Myocyte (in vitro differentiated cells): ENCODE measurements at regions not wholly inside any gene's neighbourhood (a gene's known extent, or its start where the extent isn't known, plus 50 kb on each side); places are given as distances from the start of the nearest gene placed in this dataset.
"Not testable (repeated sequence)": the region's sequence is repeated elsewhere in the genome, so short reads cannot be mapped to it uniquely, and the experiment has no call there.

Experiments
- DNase-seq: peaks from one replicate; pipeline ENCODE4 v3.0.0-alpha.2; 2012; ENCODE audit warnings: low read depth

GRCh38 chr10:8665322-8665721, 610.8 kb downstream of the GATA3 start:
- no peak for DNase-seq

GRCh38 chr10:8670461-8670860, 616.0 kb downstream of the GATA3 start:
- no peak for DNase-seq

- no peak for DNase-seq
Measured at GRCh38 chr10:8674230-8674629, 619.7 kb downstream of the GATA3 start.

GRCh38 chr10:8677642-8678041, 623.2 kb downstream of the GATA3 start:
- DNase-seq = no peak

GRCh38 chr10:8684916-8685315, 630.4 kb downstream of the GATA3 start:
- DNase-seq = not testable (repeated sequence)

GRCh38 chr10:8688881-8689280, 634.4 kb downstream of the GATA3 start:
- no peak for DNase-seq

GRCh38 chr10:8691498-8692017, 637.1 kb downstream of the GATA3 start:
- no peak for DNase-seq

- not testable (repeated sequence) for DNase-seq
Measured at GRCh38 chr10:8693635-8694034, 639.1 kb downstream of the GATA3 start.

GRCh38 chr10:8696746-8697145, 642.3 kb downstream of the GATA3 start:
- DNase-seq = no peak

GRCh38 chr10:8700689-8701088, 646.2 kb downstream of the GATA3 start:
- DNase-seq = no peak

- no peak for DNase-seq
Measured at GRCh38 chr10:8702181-8702580, 647.7 kb downstream of the GATA3 start.

- DNase-seq = no peak
Measured at GRCh38 chr10:8705415-8705814, 650.9 kb downstream of the GATA3 start.

- no peak for DNase-seq
Measured at GRCh38 chr10:8712656-8713055, 658.2 kb downstream of the GATA3 start.

GRCh38 chr10:8719971-8720370, 665.5 kb downstream of the GATA3 start:
- no peak for DNase-seq

GRCh38 chr10:8721650-8722049, 667.2 kb downstream of the GATA3 start:
- DNase-seq = no peak

GRCh38 chr10:8722835-8723234, 668.3 kb downstream of the GATA3 start:
- no peak for DNase-seq

- no peak for DNase-seq
Measured at GRCh38 chr10:8725343-8725742, 670.9 kb downstream of the GATA3 start.

- no peak for DNase-seq
Measured at GRCh38 chr10:8726084-8726778, 671.7 kb downstream of the GATA3 start.

- no peak for DNase-seq
Measured at GRCh38 chr10:8726779-8727084, 672.2 kb downstream of the GATA3 start.

GRCh38 chr10:8731121-8732095, 676.9 kb downstream of the GATA3 start:
- DNase-seq = no peak

GRCh38 chr10:8738987-8739386, 684.5 kb downstream of the GATA3 start:
- DNase-seq = no peak

- no peak for DNase-seq
Measured at GRCh38 chr10:8752146-8752843, 697.8 kb downstream of the GATA3 start.
